Caco-2 (cell line): ENCODE measurements at regions not wholly inside any gene's neighbourhood (a gene's known extent, or its start where the extent isn't known, plus 50 kb on each side); places are given as distances from the start of the nearest gene placed in this dataset.
"Not testable (repeated sequence)": the region's sequence is repeated elsewhere in the genome, so short reads cannot be mapped to it uniquely, and the experiment has no call there.

Experiments
- BruUV-seq: library from RNA; stranded (reverse); fragments of 400-500 nt; replicated peaks from 2 replicates; lab custom pipeline; 2021; lab: Mats Ljungman, UMichigan
- CTCF ChIA-PET: fragments of 300-600 bp; sonication (Branson Sonifier 250); formaldehyde crosslinking; loops from one replicate; lab custom pipeline; 2022; ENCODE audit warnings: antibody characterized with exemption; lab: Charles Lee
- POLR2A ChIA-PET: fragments of 300-600 bp; sonication (Branson Sonifier 250); formaldehyde crosslinking; loops from one replicate; lab custom pipeline; 2022; ENCODE audit warnings: antibody characterized with exemption; lab: Charles Lee
- DNase-seq, 2 experiments: peaks; one replicate each; pipeline versions ENCODE4 v3.0.0 to v3.0.0-alpha.2; 2020 to 2022
- H3K27me3 ChIP-seq: replicated peaks from 2 replicates; pipeline ENCODE4 v1.6.0; 2011; ENCODE audit warnings: low read length; ENCODE audit not compliant: control insufficient read depth, insufficient read depth
- H3K36me3 ChIP-seq: 2 replicates; pipeline ENCODE4 v1.5.1; 2011; ENCODE audit warnings: low read length; ENCODE audit not compliant: control insufficient read depth, insufficient read depth
- H3K4me1 ChIP-seq: fragments of 250-450 bp; sonication (Bioruptor Pico); 2 replicates; pipeline ENCODE4 v1.5.1; 2020; ENCODE audit warnings: mild to moderate bottlenecking
- H3K4me3 ChIP-seq: 2 replicates; pipeline ENCODE4 v1.5.1; 2011; ENCODE audit warnings: low read depth, mild to moderate bottlenecking, control low read depth, low read length
- H3K9me3 ChIP-seq: fragments of 250-450 bp; sonication (Bioruptor Pico); 2 replicates; pipeline ENCODE4 v1.5.1; 2020; ENCODE audit warnings: mild to moderate bottlenecking, moderate library complexity
- H3K27ac Mint-ChIP-seq: one replicate; pipeline ENCODE4 v1.8.0; 2022; ENCODE audit warnings: mixed read lengths; ENCODE audit not compliant: unreplicated experiment
- H3K27me3 Mint-ChIP-seq: one replicate; pipeline ENCODE4 v1.8.0; 2022; ENCODE audit warnings: mixed read lengths; ENCODE audit not compliant: insufficient read depth, unreplicated experiment
- H3K36me3 Mint-ChIP-seq: one replicate; pipeline ENCODE4 v1.8.0; 2022; ENCODE audit warnings: mild to moderate bottlenecking, mixed read lengths; ENCODE audit not compliant: insufficient read depth, unreplicated experiment
- H3K4me1 Mint-ChIP-seq: one replicate; pipeline ENCODE4 v1.8.0; 2022; ENCODE audit warnings: low read depth, mixed read lengths; ENCODE audit not compliant: unreplicated experiment
- H3K4me3 Mint-ChIP-seq: one replicate; pipeline ENCODE4 v1.8.0; 2022; ENCODE audit warnings: mild to moderate bottlenecking, moderate library complexity, mixed read lengths; ENCODE audit not compliant: unreplicated experiment
- H3K9me3 Mint-ChIP-seq: one replicate; pipeline ENCODE4 v1.8.0; 2022; ENCODE audit warnings: mixed read lengths; ENCODE audit not compliant: unreplicated experiment
- CTCF ChIP-seq, 2 experiments: fragments of 200-600 bp in 1 of 2; IDR thresholded peaks; 1 replicate in 1 of 2; 2 replicates in 1 of 2; pipeline versions ENCODE4 v1.5.1 to v1.8.0; 2011 to 2022; ENCODE audit warnings: antibody characterized with exemption in 1 of 2, control low read depth in 1 of 2, inconsistent platforms in 1 of 2, low read depth in 1 of 2, low read length in 1 of 2, mild to moderate bottlenecking in 1 of 2, moderate library complexity in 1 of 2; ENCODE audit not compliant: insufficient read depth in 1 of 2, severe bottlenecking in 1 of 2, unreplicated experiment in 1 of 2
- intact Hi-C: fragments of 100-400 bp; cut with micrococcal nuclease; formaldehyde crosslinking; loops from one replicate; pipeline ENCODE4 v1.10.0; 2022; ENCODE audit not compliant: unreplicated experiment

DNA sequence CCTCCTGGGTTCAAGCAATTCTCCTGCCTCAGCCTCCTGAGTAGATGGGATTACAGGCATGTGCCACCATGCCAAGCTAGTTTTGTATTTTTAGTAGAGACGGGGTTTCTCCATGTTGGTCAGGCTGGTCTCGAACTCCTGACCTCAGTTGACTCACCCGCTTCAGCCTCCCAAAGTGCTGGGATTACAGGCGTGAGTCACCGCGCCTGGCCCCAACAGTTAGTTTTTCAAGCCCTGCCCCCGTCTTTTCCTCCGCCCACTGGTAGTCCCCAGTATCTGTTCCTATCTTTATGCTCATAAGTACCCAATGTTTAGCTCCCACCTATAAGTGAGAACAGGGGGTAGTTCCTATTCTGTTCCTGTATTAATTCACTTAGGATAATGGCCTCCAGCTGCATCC lies 116.6 kb upstream of the TBX3 start:
- DNase-seq, intact Hi-C loops, POLR2A ChIA-PET, H3K9me3 Mint-ChIP-seq, H3K36me3 Mint-ChIP-seq, H3K36me3 ChIP-seq, H3K27me3 Mint-ChIP-seq, H3K4me3 ChIP-seq, H3K9me3 ChIP-seq, H3K4me3 Mint-ChIP-seq, BruUV-seq, H3K27me3 ChIP-seq: not testable (repeated sequence)
- H3K4me1 Mint-ChIP-seq = peaks cover 17% of the 10 kb centered on the region
- peak overlapping the region; percentile 81 for H3K27ac Mint-ChIP-seq
- CTCF ChIA-PET = interaction anchor here (1.5 kb wide), 1 partner anchor 116 kb away, joined by 3 read pairs; the partner anchor contains the start of gene TBX3
- peaks cover 32% of the 10 kb centered on the region for H3K4me1 ChIP-seq

- no peak overlapping the region for H3K4me3 ChIP-seq
- no peaks in the 10 kb centered on the region for H3K36me3 ChIP-seq
- Mint-ChIP-seq H3K36me3 (peaks cover 5% of the 10 kb centered on the region), H3K9me3 (no peaks in the 10 kb centered on the region), H3K27me3 (no peaks in the 10 kb centered on the region), H3K4me3 (no peak overlapping the region), H3K27ac (peak overlapping the region; percentile 81), H3K4me1 (peaks cover 17% of the 10 kb centered on the region)
- intact Hi-C loops = loop anchor here (1.0 to 5.0 kb wide), 2 partner anchors 98 to 116 kb away; partner anchors contain the start of gene TBX3
- no peaks in the 10 kb centered on the region for H3K9me3 ChIP-seq
- H3K4me1 ChIP-seq = peaks cover 32% of the 10 kb centered on the region
- H3K27me3 ChIP-seq = no peaks in the 10 kb centered on the region
- TF ChIP-seq CTCF (IDR thresholded peaks at IDR 0.05; ENCODE audit: insufficient read depth in 1 of 2, low read depth in 1 of 2, low read length in 1 of 2, severe bottlenecking in 1 of 2, unreplicated experiment in 1 of 2) = no peak
- ChIA-PET POLR2A (interaction anchor here (0.6 to 1.3 kb wide), 5 partner anchors 11 to 119 kb away, joined by 3 to 17 read pairs (median 4); partner anchors contain the start of gene TBX3), CTCF (interaction anchor here (0.7 to 1.5 kb wide), 2 partner anchors 96 to 116 kb away, joined by 3 to 4 read pairs; partner anchors contain the start of gene TBX3)
- peak; percentile 92 to 96 for DNase-seq
- BruUV-seq = no TSS peak
These were observed 115.9 kb upstream of the TBX3 start for GRCh38 chr12:114799574-114800487.

- no peak for TF ChIP-seq CTCF (IDR thresholded peaks at IDR 0.05; ENCODE audit: insufficient read depth in 1 of 2, low read depth in 1 of 2, low read length in 1 of 2, severe bottlenecking in 1 of 2, unreplicated experiment in 1 of 2)
- peaks cover 21% of the 10 kb centered on the region for H3K4me1 ChIP-seq
- CTCF ChIA-PET = no interaction called here
- no TSS peak for BruUV-seq
- intact Hi-C loops = no loop called here
- H3K4me3 ChIP-seq = no peak overlapping the region
- H3K9me3 ChIP-seq = no peaks in the 10 kb centered on the region
- Mint-ChIP-seq H3K27me3 (no peaks in the 10 kb centered on the region), H3K36me3 (peaks cover 5% of the 10 kb centered on the region), H3K9me3 (no peaks in the 10 kb centered on the region), H3K27ac (no peak overlapping the region), H3K4me1 (peaks cover 10% of the 10 kb centered on the region), H3K4me3 (no peak overlapping the region)
- H3K27me3 ChIP-seq = no peaks in the 10 kb centered on the region
- H3K36me3 ChIP-seq = no peaks in the 10 kb centered on the region
- DNase-seq = no peak
- POLR2A ChIA-PET = no interaction called here
These were observed 110.1 kb upstream of the TBX3 start for GRCh38 chr12:114794049-114794558.
